Right cardiac atrium (tissue), 5 donors: ENCODE measurements at regions not wholly inside any gene's neighbourhood (a gene's known extent, or its start where the extent isn't known, plus 50 kb on each side); places are given as distances from the start of the nearest gene placed in this dataset.
"Not testable (repeated sequence)": the region's sequence is repeated elsewhere in the genome, so short reads cannot be mapped to it uniquely, and the experiment has no call there.

Source experiments
- ATAC-seq, 2 donors: fragments of 200-7000 bp; cut with Tn5 transposase; one replicate each; pipeline versions ENCODE4 v1.8.0 to v1.9.1; 2020; ENCODE audit warnings: moderate library complexity in 2 of 2, mild to moderate bottlenecking in 1 of 2
- DNase-seq, 3 donors: peaks; one replicate each; pipeline ENCODE4 v3.0.0-alpha.2; 2020
- H3K27ac ChIP-seq: one replicate; pipeline ENCODE4 v1.5.1; 2013; ENCODE audit warnings: mild to moderate bottlenecking, low read length, control low read depth, moderate library complexity
- H3K27me3 ChIP-seq: one replicate; pipeline ENCODE4 v1.6.1; 2013; ENCODE audit not compliant: control insufficient read depth, insufficient read depth
- H3K4me1 ChIP-seq: one replicate; pipeline ENCODE4 v1.6.1; 2013; ENCODE audit warnings: low read length; ENCODE audit not compliant: control insufficient read depth, insufficient read depth
- H3K4me3 ChIP-seq: one replicate; pipeline ENCODE4 v1.5.1; 2013; ENCODE audit warnings: low read length, control low read depth
- H3K9me3 ChIP-seq: one replicate; pipeline ENCODE4 v1.6.1; 2013; ENCODE audit warnings: low read length; ENCODE audit not compliant: control insufficient read depth
- WGBS: extraction: QIAGEN DNeasy Blood & Tissue Kit; methylation state at CpG from one replicate; pipeline ENCODE4 v1.1.7; 2013; 5-methylcytosine and 5-hydroxymethylcytosine counted together
- intact Hi-C, 4 donors: fragments of 100-400 bp; cut with DNase I; formaldehyde crosslinking; loops; one replicate each; pipeline versions ENCODE4 v1.11.0 to v1.14.0; 2022 to 2023
- donor health status: healthy with polysubstance abuse.
- donor health status: DM: no; HTN: yes; CAD: no.
- donor health status: DM: no; HTN: no; CAD: no.
- donor health status: DM: no; HTN: yes; CAD: no; lungs with severe emphysema.
- donor health status: DM: yes; HTN: yes; CAD: no.

GRCh38 chr13:48808683-48809082, 155.0 kb downstream of the CYSLTR2 start:
- Histone ChIP-seq H3K9me3 (no peaks in the 10 kb centered on the region), H3K4me1 (no peaks in the 10 kb centered on the region), H3K27me3 (no peaks in the 10 kb centered on the region), H3K27ac (no peak overlapping the region), H3K4me3 (no peak overlapping the region)
- ATAC-seq (no peak), DNase-seq (no peak)
- 77% methylated on average over 1 of the region's 1 CpG for WGBS
- intact Hi-C loops = no loop called here

- H3K4me3 ChIP-seq = no peak overlapping the region
Observed at GRCh38 chr13:48810013-48810412, 156.3 kb downstream of the CYSLTR2 start.

GRCh38 chr13:48813518-48813917, 159.8 kb downstream of the CYSLTR2 start:
- H3K27me3 ChIP-seq = no peaks in the 10 kb centered on the region
- no peaks in the 10 kb centered on the region for H3K4me1 ChIP-seq
- intact Hi-C loops = no loop called here
- H3K9me3 ChIP-seq = no peaks in the 10 kb centered on the region
- H3K4me3 ChIP-seq = no peak overlapping the region
- no peak for DNase-seq
- 68% methylated on average over 5 of the region's 5 CpGs for WGBS
- no peak for ATAC-seq
- no peak overlapping the region for H3K27ac ChIP-seq

More at GRCh38 chr13:48810013-48810412, 156.3 kb downstream of the CYSLTR2 start:
- no peaks in the 10 kb centered on the region for H3K9me3 ChIP-seq
- no peaks in the 10 kb centered on the region for H3K4me1 ChIP-seq
- WGBS = 59% methylated on average over 6 of the region's 6 CpGs
- intact Hi-C loops = no loop called here
- DNase-seq (no peak), ATAC-seq (no peak)
- H3K27me3 ChIP-seq = no peaks in the 10 kb centered on the region
- H3K27ac ChIP-seq = no peak overlapping the region

GRCh38 chr13:48816700-48817099, 159.0 kb upstream of the FNDC3A start:
- intact Hi-C loops = no loop called here
- DNase-seq (no peak), ATAC-seq (no peak)
- no peak overlapping the region for H3K4me3 ChIP-seq
- WGBS = 74% methylated on average over 2 of the region's 2 CpGs
- no peaks in the 10 kb centered on the region for H3K4me1 ChIP-seq
- H3K9me3 ChIP-seq = no peaks in the 10 kb centered on the region
- no peak overlapping the region for H3K27ac ChIP-seq
- H3K27me3 ChIP-seq = no peaks in the 10 kb centered on the region

- intact Hi-C loops = no loop called here
- ATAC-seq = no peak
- WGBS = 83% methylated on average over 5 of the region's 5 CpGs
Observed at GRCh38 chr13:48817166-48817802, 158.4 kb upstream of the FNDC3A start.

GRCh38 chr13:48818495-48819356, 157.0 kb upstream of the FNDC3A start:
- DNase-seq = peak in 1 of 3 donors; percentile 15
- Histone ChIP-seq H3K27me3 (no peaks in the 10 kb centered on the region), H3K4me3 (no peak overlapping the region), H3K9me3 (no peaks in the 10 kb centered on the region), H3K4me1 (no peaks in the 10 kb centered on the region), H3K27ac (no peak overlapping the region)
- intact Hi-C loops = no loop called here
- WGBS = 66% methylated on average over 3 of the region's 3 CpGs
- peak in 1 of 2 donors; percentile 86 for ATAC-seq

More at GRCh38 chr13:48817166-48817802, 158.4 kb upstream of the FNDC3A start:
- Histone ChIP-seq H3K4me3 (no peak overlapping the region), H3K9me3 (no peaks in the 10 kb centered on the region), H3K27me3 (no peaks in the 10 kb centered on the region), H3K27ac (no peak overlapping the region), H3K4me1 (no peaks in the 10 kb centered on the region)
- DNase-seq = no peak

- DNase-seq (no peak), ATAC-seq (no peak)
- Histone ChIP-seq H3K4me3 (no peak overlapping the region), H3K27me3 (no peaks in the 10 kb centered on the region), H3K4me1 (no peaks in the 10 kb centered on the region), H3K9me3 (no peaks in the 10 kb centered on the region), H3K27ac (no peak overlapping the region)
- intact Hi-C loops = no loop called here
- WGBS = 90% methylated on average over 3 of the region's 3 CpGs
Observed at GRCh38 chr13:48819376-48819775, 156.3 kb upstream of the FNDC3A start.

- DNase-seq = no peak
- ATAC-seq = no peak
Observed at GRCh38 chr13:48819899-48820298, 155.8 kb upstream of the FNDC3A start.

GRCh38 chr13:48823526-48823925, 152.2 kb upstream of the FNDC3A start:
- H3K4me1 ChIP-seq, intact Hi-C loops, H3K4me3 ChIP-seq, H3K27ac ChIP-seq, DNase-seq, ATAC-seq, H3K27me3 ChIP-seq, H3K9me3 ChIP-seq: not testable (repeated sequence)
- WGBS = 95% methylated on average over 9 of the region's 9 CpGs

More at GRCh38 chr13:48819899-48820298, 155.8 kb upstream of the FNDC3A start:
- H3K27ac ChIP-seq = no peak overlapping the region
- H3K4me1 ChIP-seq = no peaks in the 10 kb centered on the region
- no peaks in the 10 kb centered on the region for H3K27me3 ChIP-seq
- H3K4me3 ChIP-seq = no peak overlapping the region
- intact Hi-C loops = no loop called here
- WGBS = 76% methylated on average over 4 of the region's 4 CpGs
- H3K9me3 ChIP-seq = no peaks in the 10 kb centered on the region

GRCh38 chr13:48826039-48826438, 149.7 kb upstream of the FNDC3A start:
- H3K27ac ChIP-seq = no peak overlapping the region
- H3K4me3 ChIP-seq = no peak overlapping the region
- H3K4me1 ChIP-seq = no peaks in the 10 kb centered on the region
- 94% methylated on average over 2 of the region's 2 CpGs for WGBS
- DNase-seq (no peak), ATAC-seq (no peak)
- intact Hi-C loops = no loop called here
- H3K27me3 ChIP-seq = no peaks in the 10 kb centered on the region
- H3K9me3 ChIP-seq = no peaks in the 10 kb centered on the region

GRCh38 chr13:48826922-48827454, 148.7 kb upstream of the FNDC3A start:
- DNase-seq, H3K9me3 ChIP-seq, H3K4me3 ChIP-seq, H3K27ac ChIP-seq, H3K4me1 ChIP-seq, ATAC-seq, intact Hi-C loops, H3K27me3 ChIP-seq: not testable (repeated sequence)
- 39% methylated on average over 2 of the region's 2 CpGs for WGBS
